ENCODE measurements at regions not wholly inside any gene's neighbourhood (a gene's known extent, or its start where the extent isn't known, plus 50 kb on each side); places are given as distances from the start of the nearest gene placed in this dataset.

DNA sequence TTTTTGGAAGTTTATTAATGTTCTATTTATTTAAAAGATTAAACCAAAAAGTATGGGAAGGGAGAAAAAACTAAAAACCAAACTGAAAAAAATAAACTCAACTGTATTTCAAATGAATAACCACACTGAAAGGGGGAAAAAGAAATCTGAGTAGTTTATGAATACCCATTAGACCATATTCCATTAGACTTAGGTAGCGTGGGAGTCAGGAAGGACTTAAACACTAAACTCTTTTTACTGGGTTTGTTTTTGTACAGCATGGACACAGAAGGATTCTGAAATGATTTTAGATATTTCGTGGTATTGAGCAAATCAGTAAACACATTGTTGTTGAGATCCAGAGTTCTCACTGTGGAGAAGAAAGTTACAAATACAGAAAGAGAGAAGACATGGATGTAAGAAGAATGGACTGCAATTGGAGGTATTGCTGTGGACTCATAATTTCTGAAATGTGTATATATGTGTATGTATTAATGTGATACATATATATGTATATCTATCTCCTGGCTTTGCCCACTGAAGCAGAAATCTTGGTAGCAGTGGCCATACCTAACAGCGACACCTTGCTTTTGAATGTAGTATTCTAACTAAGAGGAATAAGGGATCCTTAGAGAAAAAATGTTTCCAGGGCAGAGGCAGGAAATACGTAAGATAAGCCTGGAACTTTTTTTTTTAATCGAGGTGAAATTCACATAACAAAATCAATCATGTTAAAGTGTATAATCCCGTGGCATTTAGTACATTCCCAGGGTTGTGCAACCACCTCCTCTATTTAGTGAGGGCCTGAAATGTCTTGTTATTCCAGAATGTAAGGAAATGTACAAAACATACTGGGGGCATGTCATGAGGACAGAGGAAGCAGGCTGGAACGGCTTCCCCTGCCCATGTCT lies 228.8 kb downstream of the SMARCA2 start:
- no peak overlapping the region for H3K4me3 ChIP-seq (ENCODE audit: low read depth, low read length)
- H3K27ac ChIP-seq (ENCODE audit: low read depth, low read length): no peak overlapping the region
- peaks cover 11% of the 10 kb centered on the region; the same call in 1 of the 2 replicates for H3K27me3 ChIP-seq (ENCODE audit: insufficient read depth, low read length)
- no peaks in the 10 kb centered on the region for H3K4me1 ChIP-seq (ENCODE audit: control insufficient read depth, insufficient read depth, low read length, unreplicated experiment)
- no peak overlapping the region for H2AFZ ChIP-seq (ENCODE audit: low read length, unreplicated experiment)
- H3K36me3 ChIP-seq (ENCODE audit: insufficient read depth, low read length): no peaks in the 10 kb centered on the region
- no peaks in the 10 kb centered on the region for H3K79me2 ChIP-seq (ENCODE audit: control insufficient read depth, insufficient read depth, low read length, unreplicated experiment)

DNA sequence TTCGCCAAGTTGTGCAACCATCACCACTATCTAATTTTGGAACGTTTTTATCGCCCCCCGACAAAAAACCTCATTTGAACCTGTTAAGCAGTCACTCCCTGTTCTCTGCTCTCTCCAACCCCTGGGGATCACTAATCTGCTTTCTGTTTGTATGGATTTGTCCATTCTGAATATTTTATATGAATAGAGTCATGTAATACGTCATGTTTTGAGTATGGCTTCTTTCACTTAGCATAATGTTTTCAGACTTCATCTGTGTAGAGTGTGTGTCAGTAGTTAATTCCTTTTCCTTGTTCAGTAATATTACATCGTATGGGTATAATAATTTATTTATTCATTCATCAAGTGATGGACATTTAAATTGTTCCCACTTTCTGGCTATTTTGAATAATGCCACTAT lies 232.2 kb downstream of the SMARCA2 start:
- Histone ChIP-seq H3K4me1 (ENCODE audit: control insufficient read depth, insufficient read depth, low read length, unreplicated experiment) (no peaks in the 10 kb centered on the region), H3K79me2 (ENCODE audit: control insufficient read depth, insufficient read depth, low read length, unreplicated experiment) (no peaks in the 10 kb centered on the region), H3K27ac (ENCODE audit: low read depth, low read length) (no peak overlapping the region), H3K27me3 (ENCODE audit: insufficient read depth, low read length) (peaks cover 16% of the 10 kb centered on the region; the same call in 1 of the 2 replicates), H3K36me3 (ENCODE audit: insufficient read depth, low read length) (no peaks in the 10 kb centered on the region), H2AFZ (ENCODE audit: low read length, unreplicated experiment) (no peak overlapping the region), H3K4me3 (ENCODE audit: low read depth, low read length) (no peak overlapping the region)

DNA sequence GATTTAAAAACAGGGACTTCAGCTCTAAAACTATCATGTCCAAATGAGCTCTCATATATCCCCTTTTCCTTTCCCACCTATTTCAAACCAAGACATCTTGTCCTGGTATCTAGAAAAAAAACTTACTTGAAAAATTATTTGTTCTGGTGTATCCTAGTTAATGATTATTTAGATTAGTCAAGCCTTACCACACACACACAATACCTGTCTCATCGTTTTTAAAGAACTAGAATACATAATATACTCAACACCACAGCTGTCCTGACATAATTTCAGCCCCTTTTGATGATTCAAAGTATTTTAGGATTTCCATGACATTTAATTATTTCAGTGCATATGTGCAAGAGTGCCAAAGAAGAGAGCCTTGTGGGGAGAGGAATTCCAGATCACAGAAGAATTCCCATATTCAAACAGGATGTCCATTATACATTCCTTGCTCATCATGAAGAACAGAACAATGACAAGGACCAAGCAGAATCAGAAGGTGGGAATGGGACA lies 233.7 kb downstream of the SMARCA2 start:
- Histone ChIP-seq H3K79me2 (ENCODE audit: control insufficient read depth, insufficient read depth, low read length, unreplicated experiment) (no peaks in the 10 kb centered on the region), H3K27ac (ENCODE audit: low read depth, low read length) (no peak overlapping the region), H3K36me3 (ENCODE audit: insufficient read depth, low read length) (no peaks in the 10 kb centered on the region), H3K27me3 (ENCODE audit: insufficient read depth, low read length) (peaks cover 16% of the 10 kb centered on the region; the same call in 1 of the 2 replicates), H3K4me3 (ENCODE audit: low read depth, low read length) (no peak overlapping the region), H2AFZ (ENCODE audit: low read length, unreplicated experiment) (no peak overlapping the region), H3K4me1 (ENCODE audit: control insufficient read depth, insufficient read depth, low read length, unreplicated experiment) (no peaks in the 10 kb centered on the region)

DNA sequence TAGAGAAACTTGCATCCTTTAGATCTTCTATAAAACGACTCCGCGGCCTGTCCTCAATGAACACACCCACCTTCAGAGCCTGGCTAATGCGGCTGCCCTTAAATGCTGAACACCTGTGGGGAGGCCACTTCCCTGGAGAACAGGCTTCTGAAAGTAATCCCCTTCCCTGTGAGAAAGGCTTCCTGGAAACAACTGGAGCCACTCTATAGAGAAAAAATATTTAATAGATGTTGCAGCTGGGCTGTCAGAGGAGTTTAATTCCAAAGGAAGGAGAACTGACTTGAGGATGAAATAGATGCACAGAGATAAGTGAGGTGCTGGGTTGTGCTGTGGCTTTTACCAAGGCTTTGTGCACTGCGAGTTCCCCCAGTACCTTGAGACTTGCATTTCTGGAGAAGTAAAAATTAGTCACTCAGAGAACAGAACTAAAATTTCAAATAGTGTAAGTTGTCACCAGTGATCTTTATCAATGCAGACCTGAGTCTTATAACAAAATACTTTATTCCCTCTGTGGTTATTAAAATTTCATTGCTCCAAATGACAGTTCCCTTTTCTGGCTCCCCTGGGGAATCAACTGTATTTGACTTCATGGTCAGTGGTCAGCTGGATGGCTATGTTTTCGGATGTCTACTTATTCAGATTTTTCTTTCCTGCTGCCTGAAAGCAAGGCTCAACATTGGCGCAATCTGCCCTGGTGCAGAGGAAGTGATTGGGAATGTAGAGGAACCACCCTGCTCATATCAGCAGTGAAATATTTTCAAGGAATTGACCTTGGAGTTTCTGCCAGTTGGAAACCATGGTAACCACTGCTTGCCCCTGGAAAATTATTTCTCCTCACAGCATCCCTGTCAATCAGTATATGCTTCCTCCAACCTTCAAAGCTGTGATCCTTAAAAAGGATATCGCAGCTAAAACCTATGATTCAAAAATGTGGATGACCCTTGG lies 238.8 kb downstream of the SMARCA2 start:
- Histone ChIP-seq H3K4me3 (ENCODE audit: low read depth, low read length) (no peak overlapping the region), H3K4me1 (ENCODE audit: control insufficient read depth, insufficient read depth, low read length, unreplicated experiment) (no peaks in the 10 kb centered on the region), H3K27ac (ENCODE audit: low read depth, low read length) (no peak overlapping the region), H3K36me3 (ENCODE audit: insufficient read depth, low read length) (no peaks in the 10 kb centered on the region), H3K27me3 (ENCODE audit: insufficient read depth, low read length) (peaks cover 4% of the 10 kb centered on the region; the same call in 1 of the 2 replicates), H3K79me2 (ENCODE audit: control insufficient read depth, insufficient read depth, low read length, unreplicated experiment) (no peaks in the 10 kb centered on the region), H2AFZ (ENCODE audit: low read length, unreplicated experiment) (no peak overlapping the region)

DNA sequence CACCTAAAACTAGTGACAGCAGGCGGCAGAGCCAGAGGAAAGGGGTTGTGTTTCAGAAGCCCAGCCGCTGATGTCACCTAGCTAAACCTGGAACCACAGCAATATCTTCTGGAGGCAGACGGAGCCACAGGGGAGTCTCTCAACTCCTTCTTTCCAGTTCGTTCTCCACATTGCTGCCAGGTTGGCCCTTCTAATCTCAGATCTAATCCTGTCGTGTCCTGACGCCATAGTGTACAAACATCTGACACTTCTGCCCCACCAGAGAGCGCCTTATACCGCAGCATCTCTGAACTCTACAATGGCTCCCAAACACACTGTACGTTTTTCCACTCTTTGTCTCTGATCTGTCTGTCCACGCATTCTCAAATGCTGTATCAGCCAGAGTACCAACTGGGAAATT lies 240.0 kb downstream of the SMARCA2 start:
- Histone ChIP-seq H3K36me3 (ENCODE audit: insufficient read depth, low read length) (no peaks in the 10 kb centered on the region), H3K79me2 (ENCODE audit: control insufficient read depth, insufficient read depth, low read length, unreplicated experiment) (no peaks in the 10 kb centered on the region), H2AFZ (ENCODE audit: low read length, unreplicated experiment) (no peak overlapping the region), H3K27ac (ENCODE audit: low read depth, low read length) (no peak overlapping the region), H3K4me1 (ENCODE audit: control insufficient read depth, insufficient read depth, low read length, unreplicated experiment) (peaks cover 1% of the 10 kb centered on the region), H3K4me3 (ENCODE audit: low read depth, low read length) (no peak overlapping the region), H3K27me3 (ENCODE audit: insufficient read depth, low read length) (0 out of 2 replicates have a peak, but pooled peaks cover 4% of the 10 kb centered on the region)

DNA sequence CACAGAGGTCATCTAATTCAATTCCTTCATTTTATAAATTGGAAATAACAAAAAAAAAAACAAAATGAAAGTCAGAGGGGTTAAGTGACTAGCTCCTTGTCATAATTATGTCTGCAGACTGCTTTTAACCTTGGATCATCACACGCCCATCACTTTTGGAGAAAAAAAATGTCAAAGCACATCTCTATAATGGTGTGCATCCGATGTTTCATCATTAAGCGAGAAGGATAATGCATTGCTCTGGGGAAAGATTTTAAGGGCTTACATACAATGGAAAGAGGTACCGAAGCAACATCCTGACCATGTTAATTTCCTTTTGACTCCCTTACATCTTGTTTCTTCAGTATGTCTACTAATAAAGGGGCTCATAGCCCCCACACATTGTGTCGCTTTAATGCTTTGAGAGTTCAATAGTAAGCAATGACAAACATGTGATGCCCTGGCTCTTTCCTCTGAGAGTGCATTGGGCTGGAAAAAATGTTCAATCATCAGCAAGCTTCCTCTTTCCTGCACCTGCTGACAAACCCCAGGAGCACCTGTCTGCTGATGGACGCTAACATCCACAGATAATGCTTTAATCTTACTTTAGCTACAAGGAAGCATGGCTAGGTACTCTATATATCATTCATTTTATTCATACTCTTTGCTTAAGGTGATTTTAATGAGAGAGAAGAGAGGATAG lies 242.2 kb downstream of the SMARCA2 start:
- H3K79me2 ChIP-seq (ENCODE audit: control insufficient read depth, insufficient read depth, low read length, unreplicated experiment): no peaks in the 10 kb centered on the region

DNA sequence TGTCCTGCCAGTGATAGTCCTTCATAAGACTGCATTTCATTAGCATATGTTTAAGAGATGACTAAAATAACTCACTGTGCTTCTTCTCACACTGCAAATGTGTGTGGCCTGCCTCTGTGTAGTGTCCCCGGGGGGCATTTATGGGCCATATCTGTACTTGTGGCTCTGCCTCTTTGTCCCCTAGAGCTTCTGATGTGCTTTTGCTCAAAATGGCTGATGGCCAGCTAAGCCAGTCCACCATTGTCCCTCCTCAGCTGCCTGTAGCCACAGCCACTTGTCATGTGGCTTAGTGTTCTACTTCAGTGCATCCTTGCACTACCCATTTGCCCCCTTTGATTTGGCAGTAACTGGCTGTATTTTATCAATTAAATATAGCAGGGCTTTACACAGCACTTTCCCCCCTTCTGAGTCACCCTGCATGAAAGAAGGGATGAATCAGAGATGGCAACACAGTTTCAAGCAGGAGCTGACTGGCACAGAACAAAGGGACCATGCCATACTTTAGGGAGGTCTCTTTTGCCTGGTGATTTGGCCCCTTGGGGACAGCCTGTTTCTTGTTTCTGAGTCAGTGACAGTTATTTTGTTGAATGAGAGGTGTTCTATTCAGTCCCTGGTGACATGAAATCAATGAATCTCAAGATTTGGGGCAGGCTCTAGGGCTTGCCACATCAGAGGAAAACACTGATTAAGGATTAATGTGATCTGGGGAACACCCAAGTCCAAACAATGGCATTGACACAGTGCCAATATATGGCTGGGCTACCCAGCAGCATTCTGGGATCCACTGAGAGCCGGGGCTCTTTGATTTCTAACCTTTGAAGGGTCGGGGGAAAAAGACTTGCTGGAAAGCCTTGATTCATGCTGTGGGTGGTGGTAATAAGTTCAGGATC lies 245.5 kb downstream of the SMARCA2 start:
- Histone ChIP-seq H3K27ac (ENCODE audit: low read depth, low read length) (peak overlapping the region; percentile 29; the same call in 1 of the 2 replicates), H3K27me3 (ENCODE audit: insufficient read depth, low read length) (no peaks in the 10 kb centered on the region), H2AFZ (ENCODE audit: low read length, unreplicated experiment) (peak overlapping the region; percentile 11), H3K36me3 (ENCODE audit: insufficient read depth, low read length) (no peaks in the 10 kb centered on the region), H3K79me2 (ENCODE audit: control insufficient read depth, insufficient read depth, low read length, unreplicated experiment) (no peaks in the 10 kb centered on the region), H3K4me1 (ENCODE audit: control insufficient read depth, insufficient read depth, low read length, unreplicated experiment) (peaks cover 17% of the 10 kb centered on the region), H3K4me3 (ENCODE audit: low read depth, low read length) (no peak overlapping the region)

More for the DNA sequence above, 242.2 kb downstream of the SMARCA2 start:
- H3K27me3 ChIP-seq (ENCODE audit: insufficient read depth, low read length): no peaks in the 10 kb centered on the region
- no peak overlapping the region for H3K4me3 ChIP-seq (ENCODE audit: low read depth, low read length)
- no peak overlapping the region for H3K27ac ChIP-seq (ENCODE audit: low read depth, low read length)
- peaks cover 17% of the 10 kb centered on the region for H3K4me1 ChIP-seq (ENCODE audit: control insufficient read depth, insufficient read depth, low read length, unreplicated experiment)
- no peaks in the 10 kb centered on the region for H3K36me3 ChIP-seq (ENCODE audit: insufficient read depth, low read length)
- no peak overlapping the region for H2AFZ ChIP-seq (ENCODE audit: low read length, unreplicated experiment)

DNA sequence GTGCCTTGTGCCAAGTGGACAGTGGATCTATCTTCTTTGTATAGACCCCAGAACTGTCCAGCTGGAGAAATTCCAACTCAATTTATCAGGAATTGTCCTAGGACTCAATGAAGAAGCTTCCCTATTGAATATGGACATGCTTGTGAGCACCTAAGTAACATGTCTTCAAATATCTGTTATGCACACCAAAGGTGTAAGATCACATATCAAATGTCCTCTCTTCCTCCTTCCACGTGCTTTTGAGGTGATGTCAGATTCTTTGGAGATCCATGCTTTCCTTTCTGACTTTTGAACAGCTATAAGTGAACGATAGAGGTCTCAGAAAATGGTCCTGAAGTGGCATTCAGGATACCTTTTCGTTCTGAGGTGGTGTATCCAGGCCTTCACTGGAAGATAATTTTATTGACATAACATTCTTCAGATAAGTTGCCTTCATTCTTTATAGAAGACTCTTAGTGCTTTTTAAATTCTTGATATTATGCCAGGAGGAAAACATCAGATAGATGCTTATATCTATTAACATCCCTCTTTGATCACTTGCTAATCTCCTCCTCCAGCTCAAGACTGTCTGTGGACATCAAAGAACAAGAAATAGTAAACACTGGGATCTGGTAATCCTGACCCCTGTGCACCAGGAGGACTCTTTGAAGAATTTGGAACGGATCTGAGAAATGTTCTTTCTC lies 246.4 kb downstream of the SMARCA2 start:
- Histone ChIP-seq H2AFZ (ENCODE audit: low read length, unreplicated experiment) (no peak overlapping the region), H3K27me3 (ENCODE audit: insufficient read depth, low read length) (0 out of 2 replicates have a peak, but pooled peaks cover 2% of the 10 kb centered on the region), H3K79me2 (ENCODE audit: control insufficient read depth, insufficient read depth, low read length, unreplicated experiment) (no peaks in the 10 kb centered on the region), H3K4me1 (ENCODE audit: control insufficient read depth, insufficient read depth, low read length, unreplicated experiment) (peaks cover 17% of the 10 kb centered on the region), H3K27ac (ENCODE audit: low read depth, low read length) (no peak overlapping the region), H3K4me3 (ENCODE audit: low read depth, low read length) (no peak overlapping the region), H3K36me3 (ENCODE audit: insufficient read depth, low read length) (no peaks in the 10 kb centered on the region)

DNA sequence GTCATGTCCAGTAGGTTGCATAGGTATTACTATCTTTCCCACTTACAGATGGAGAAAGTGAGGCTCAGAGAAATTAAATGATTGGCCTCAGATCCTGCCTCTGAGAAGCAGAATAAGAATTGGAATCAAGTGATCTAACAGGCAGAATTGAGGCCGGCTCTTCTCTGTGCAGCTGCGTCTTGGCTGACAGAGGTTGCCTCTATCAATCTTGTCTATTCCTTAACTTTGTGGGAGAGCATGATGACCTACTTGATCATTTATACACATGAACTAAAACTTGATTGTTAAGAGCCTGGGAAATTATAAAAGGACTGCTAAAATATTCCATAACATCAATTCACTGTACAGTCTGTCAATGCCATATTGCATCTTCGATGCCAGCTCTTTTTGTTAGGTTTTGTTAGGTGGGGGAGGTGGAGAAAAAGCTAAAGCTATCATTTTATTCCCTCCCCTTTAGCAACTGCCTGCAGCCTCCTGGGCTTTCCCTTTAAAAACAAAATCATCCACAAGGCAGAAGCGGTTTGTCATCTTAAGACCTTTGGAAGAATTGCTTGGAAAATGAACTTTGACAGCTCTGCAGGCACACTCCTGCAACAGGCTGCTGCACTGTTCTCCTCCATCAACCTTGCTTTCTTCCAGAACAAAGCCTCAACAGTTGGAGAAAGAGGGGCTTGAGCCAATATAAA lies 247.4 kb downstream of the SMARCA2 start:
- Histone ChIP-seq H3K79me2 (ENCODE audit: control insufficient read depth, insufficient read depth, low read length, unreplicated experiment) (no peaks in the 10 kb centered on the region), H3K4me3 (ENCODE audit: low read depth, low read length) (no peak overlapping the region), H3K27me3 (ENCODE audit: insufficient read depth, low read length) (0 out of 2 replicates have a peak, but pooled peaks cover 3% of the 10 kb centered on the region), H3K4me1 (ENCODE audit: control insufficient read depth, insufficient read depth, low read length, unreplicated experiment) (peaks cover 17% of the 10 kb centered on the region), H2AFZ (ENCODE audit: low read length, unreplicated experiment) (no peak overlapping the region), H3K36me3 (ENCODE audit: insufficient read depth, low read length) (no peaks in the 10 kb centered on the region), H3K27ac (ENCODE audit: low read depth, low read length) (no peak overlapping the region)

Measured in ACC112 (cell line).